GM21367 (cell line): ENCODE measurements at regions not wholly inside any gene's neighbourhood (a gene's known extent, or its start where the extent isn't known, plus 50 kb on each side); places are given as distances from the start of the nearest gene placed in this dataset.
"Not testable (repeated sequence)": the region's sequence is repeated elsewhere in the genome, so short reads cannot be mapped to it uniquely, and the experiment has no call there.

ENCODE experiments used
- ATAC-seq: cut with Tn5 transposase; IDR thresholded peaks from one replicate; pipeline ENCODE4 v1.9.1; 2021; ENCODE audit not compliant: unreplicated experiment

DNA sequence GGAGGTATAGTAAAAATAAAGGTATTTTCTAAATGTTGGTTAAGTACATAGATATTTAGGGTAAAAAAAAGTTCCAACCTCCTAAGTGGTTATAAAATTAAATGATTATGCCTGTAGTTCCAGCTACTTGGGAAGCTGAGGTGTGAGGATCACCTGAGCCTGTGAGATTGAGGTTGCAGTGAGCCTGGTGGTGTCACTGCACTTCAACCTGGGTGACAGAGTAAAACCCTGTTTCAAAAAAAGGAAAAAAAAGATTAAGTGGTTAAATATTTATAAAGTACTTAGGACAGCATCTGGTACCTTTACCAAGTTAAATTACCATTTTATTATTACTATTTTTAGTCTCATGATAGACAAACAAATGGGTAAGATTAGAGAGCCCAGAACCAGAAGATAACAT is 1801.0 kb downstream of the C4orf33 start:
- no peak for ATAC-seq

DNA sequence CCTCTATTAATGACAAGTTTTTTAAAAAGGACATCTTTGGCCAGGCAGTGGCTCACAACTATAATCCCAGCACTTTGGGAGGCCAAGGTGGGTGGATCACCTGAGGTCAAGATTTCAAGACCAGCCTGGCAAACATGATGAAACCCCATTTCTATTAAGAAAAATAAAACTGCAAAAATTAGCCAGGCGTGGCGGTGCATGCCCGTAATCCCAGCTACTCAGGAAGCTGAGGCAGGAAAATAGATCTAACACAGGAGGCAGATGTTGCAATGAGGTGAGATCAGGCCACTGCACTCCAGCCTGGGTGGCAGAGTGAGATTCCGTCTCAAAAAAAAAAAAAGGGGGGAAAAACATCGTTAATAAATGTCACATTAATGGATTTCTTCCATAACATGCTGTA is 1805.4 kb downstream of the C4orf33 start:
- ATAC-seq, result no peak

DNA sequence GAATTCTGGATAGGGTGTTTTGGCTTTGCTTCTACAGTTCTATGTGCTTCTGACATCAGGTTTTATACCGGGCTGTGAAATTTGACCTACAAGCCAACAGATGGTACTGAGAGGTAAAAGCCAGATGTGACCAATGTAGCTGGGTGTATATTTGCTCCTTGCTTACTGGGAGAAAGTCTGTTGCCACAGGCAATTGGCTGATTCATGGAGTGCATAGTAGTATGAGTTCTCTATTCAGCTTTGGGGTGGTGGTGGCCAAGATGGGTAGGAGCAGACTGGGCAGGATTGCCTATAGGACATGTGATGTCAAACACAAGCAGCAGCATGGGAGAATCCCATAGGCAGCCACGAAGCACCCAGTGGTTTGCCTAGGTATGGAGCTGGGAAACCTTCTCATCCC is 1827.0 kb downstream of the C4orf33 start:
- ATAC-seq, result no peak

DNA sequence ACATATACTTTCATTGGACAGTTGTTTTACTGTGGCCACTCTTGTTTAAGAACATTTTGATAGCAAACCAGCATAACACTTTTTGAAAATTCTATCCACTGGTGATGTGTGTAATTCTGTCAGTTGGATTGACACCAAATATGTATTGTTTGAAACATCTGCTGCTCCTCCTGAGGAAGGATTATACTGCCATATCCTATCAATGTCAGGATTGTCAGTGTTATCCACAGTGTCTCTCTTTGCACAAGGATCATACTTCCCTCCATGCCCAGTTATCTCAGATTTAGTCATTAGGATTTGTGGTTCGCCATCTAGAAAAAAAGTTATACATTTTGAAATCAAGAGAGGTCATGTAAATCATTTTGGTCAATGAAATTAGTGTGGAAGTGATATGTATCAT is 1859.6 kb downstream of the C4orf33 start:
- ATAC-seq, result no peak

DNA sequence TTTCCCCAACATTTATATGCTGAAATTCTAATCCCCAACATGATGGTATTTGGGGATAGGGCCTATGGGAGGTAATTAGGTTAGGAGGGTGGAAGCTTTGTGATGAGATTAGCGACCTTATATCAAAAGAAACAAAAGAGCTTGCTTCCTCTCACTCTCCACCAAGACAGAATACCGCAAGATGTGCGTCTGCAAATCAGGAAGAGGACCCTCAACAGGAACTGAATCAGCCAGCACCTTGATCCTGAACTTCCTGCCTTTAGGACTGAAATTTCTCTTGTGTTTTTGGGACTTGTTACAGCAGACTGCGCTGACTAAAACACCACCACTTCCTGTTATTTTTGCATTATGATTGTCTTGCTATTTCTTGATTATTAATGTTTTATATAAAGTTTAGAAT is 1889.4 kb downstream of the C4orf33 start:
- ATAC-seq, result no peak

DNA sequence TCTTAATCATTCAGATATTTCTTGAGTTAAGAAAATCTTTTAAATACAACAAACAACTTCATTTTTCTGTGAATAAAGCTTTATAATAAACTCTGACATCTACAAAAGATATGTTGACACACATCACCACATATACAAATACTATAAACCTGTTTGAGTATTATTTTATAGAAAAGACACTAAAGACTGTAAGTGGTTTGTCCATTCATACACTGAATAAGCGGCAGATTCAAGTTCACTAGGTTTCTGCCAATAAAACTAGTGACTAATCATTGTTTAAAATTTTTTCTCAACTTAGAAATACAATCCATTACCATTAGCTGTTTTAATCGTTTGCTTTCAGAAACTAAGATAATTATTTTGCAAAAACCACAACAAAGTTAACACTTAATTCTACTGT is 1900.0 kb downstream of the C4orf33 start:
- ATAC-seq, result no peak

DNA sequence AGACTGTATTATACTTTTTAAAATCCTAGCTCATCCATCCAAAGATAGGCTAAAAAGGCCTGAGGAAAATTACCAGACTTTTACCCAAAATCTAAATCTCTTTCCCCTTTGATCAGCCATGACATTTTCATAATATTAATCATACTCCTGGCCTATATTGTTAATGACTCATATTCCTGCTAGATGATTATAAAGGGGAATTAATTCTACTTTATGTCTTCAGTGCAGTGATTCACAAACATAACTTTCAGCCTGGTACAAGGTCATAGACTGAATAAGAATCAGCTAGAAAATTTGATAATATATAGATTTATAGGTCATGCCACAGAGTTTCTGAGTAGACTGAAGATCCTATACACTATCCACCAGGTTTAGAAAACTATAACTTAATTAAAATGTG is 1905.4 kb downstream of the C4orf33 start:
- ATAC-seq, result no peak

DNA sequence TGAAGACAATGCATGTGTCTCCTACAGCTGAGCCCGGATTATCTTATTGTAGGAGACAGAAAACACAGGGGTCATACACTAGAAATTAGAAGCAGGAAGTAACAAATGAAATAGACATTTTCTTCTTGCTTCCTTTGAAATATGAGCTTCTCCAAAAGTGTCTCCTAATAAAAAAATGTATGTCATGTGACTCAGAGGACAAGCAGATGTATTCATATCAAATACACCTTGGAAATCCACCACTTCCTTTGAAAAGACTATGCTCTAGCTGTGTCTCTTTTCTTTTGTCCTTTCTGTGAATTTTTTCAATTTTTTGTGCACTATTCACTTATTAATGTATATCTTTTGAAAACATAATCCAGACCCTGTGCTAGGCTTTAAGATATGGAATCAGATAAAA is 1906.2 kb downstream of the C4orf33 start:
- ATAC-seq, result no peak

DNA sequence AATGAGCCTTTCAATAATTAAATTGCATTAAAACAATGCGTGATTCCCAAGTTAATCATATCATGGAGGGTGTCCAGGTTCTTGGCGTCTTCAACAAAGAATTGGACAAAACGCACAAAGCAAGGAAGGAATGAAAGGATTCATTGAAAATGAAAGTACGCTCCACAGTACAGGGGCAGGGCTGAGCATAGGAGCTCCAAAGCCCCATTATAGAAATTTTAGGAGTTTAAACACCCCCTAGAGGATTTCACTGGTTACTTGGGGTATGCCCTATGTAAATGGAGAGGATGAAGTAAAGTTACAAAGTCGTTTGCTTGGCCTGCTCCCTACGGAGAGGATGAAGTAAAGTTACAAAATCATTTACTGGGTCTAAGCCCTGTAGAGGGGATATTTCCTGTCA is 1910.4 kb downstream of the C4orf33 start:
- ATAC-seq, result no peak

DNA sequence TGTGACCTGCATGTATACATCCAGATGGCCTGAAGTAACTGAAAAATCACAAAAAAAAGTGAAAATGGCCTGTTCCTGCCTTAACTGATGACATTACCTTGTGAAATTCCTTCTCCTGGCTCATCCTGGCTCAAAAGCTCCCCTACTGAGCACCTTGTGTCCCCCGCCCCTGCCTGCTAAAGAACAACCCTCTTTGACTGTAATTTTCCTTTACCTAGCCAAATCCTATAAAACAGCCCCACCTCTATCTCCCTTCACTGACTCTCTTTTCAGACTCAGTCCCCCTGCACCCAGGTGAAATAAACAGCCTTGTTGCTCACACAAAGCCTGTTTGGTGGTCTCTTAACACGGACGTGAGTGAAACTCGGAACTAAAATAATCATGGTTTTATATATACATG is 1916.0 kb downstream of the C4orf33 start:
- not testable (repeated sequence) for ATAC-seq

DNA sequence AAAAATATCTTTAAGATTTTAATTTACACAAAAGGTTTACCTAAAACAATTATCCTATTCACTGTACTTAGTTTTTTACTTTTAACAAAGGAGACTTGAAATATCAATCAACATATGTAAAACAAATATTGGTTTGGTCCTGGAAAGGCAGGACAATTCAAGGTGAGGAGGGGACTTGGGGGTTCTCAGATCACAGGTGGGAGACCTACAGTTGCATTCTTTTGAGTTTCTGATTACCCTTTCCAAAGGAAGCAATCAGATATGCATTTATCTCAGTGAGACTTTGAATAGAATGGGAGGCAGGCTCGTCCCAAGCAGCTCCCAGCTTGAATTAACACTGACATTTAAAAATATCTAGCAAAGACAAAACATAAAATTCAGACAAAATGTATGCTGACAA is 1917.3 kb downstream of the C4orf33 start:
- no peak for ATAC-seq

DNA sequence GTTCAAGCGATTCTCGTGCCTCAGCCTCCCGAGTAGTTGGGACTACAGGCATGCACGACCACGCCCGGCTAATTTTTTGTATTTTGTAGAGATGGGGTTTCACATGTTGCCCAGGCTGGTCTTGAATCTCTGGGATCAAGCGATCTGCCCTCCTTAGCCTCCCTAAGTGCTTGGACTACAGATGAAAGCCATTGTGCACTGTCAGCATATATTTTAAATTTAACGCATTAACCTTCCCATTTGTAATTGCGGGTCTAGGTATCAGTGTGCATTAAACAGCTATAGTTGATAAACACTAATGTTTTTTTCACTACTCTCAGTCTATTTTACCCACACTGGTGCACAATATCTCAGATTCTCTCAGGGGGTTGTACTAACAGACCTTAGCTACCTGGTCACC is 1930.8 kb downstream of the C4orf33 start:
- ATAC-seq, result no peak

DNA sequence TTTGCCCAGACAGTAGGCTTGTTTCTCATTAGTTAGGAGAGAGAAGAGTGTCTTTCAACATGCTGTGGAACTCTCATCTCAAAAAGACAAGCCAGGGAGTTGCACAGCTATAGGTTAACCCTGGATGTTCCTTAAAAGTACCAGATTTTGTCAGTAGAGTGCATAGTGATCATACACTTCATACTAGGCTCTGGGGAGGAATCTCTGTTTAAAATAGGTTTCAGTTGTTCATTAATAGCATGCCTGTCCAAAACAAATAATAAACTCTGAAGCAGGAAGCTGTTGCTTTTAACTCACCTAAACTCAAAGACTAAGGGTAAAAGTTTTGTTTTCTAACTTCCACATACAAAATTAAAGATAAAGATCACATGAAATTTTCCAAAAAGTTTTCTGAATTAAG is 1948.4 kb downstream of the C4orf33 start:
- ATAC-seq, result no peak

DNA sequence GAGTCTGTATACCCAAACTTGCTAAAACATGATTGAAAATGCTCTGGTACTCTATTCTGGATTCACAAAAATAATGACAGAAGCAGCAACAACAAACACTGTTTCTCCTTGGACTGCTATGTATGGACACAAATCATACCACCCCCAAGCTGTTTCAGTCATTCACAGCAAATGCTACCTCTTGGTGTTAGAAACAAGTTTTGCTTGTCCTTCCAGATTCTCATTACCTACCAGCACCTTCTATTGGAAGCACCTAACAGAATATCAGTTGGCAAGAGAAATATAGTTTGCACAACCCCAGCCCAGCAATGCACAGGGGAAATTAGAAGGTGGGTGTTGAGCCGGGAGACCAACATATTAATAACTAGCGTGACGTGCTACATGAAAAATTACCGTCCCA is 1950.9 kb downstream of the C4orf33 start:
- no peak for ATAC-seq

DNA sequence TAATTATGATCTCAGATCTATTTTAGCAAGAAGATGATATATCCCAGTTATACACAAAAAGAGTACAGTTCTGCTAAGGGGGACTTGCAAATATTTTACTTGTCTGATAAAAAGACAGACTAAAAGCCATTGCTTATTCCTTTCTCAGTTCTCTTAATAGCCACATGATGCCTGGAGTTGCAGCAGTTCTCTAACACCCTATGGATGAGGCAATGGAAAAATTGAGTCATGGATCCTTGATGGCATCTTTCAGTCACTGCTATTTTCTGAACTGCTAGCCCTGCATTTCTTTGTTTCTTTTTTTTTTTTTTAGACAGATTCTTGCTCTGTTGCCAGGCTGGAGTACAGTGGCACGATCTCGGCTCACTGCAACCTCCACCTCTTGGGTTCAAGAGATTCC is 1956.7 kb downstream of the C4orf33 start:
- ATAC-seq, result no peak

DNA sequence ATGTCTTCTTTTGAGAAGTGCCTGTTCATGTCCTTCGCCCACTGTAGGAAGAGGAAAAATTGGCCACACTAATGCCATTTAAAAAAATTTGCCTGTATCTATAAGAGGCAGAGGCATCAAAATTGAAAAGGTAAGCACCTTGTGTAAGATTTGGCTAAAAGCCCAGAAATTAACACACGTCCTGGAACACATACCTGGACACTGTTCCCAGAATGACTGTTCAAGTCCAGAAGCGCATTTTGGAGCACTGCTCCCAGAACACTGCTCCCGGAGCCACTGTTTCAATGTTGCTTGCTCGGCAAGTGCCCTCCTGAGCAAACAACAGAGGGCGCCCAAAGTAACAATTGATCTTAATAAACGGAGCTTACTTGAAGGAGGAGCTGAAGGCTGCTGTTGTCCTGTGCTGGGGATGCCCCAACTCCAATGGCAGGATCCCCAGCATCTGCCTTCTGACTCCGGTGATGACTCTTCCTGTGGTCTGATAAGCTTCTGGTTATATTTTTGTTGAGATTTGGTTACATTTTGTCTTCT is 1958.6 kb downstream of the C4orf33 start:
- no peak for ATAC-seq

DNA sequence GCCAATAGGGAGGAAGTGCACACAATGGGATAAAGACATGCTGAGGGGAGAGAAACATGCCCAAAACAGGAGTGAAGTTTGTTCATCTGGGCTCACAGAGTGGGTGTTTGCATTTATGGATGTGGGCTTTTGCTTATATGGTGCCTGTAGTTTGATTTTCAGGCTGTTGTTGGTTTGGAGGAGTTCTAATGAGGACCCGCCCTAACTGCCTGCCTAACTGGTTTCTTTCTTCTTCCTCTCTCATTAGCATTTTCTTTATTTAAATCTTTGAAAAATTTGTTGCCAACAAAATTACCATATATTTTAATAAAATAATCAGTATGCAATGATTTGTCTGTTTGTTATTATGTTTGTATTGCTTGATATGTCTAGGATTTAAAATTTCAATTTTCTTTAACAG is 1965.8 kb downstream of the C4orf33 start:
- no peak for ATAC-seq

DNA sequence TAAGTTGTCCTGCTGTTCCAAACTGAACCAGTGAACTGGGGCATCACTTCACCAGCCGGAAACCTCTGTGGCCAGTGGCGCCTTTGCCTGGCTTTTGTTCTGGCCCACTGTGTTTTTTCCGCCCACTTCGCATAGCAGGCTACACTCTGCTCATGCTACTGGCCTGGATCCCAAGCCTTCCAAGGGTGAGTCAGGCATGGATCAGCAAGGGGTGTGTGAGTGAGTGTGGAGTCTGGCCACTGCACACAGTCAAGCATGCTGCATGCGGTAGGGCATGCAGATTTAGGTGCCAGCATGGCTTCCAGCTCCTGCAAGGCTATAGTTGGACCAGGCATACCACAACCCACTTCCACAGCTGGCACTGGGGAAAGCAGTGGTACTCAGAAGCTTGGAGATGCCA is 1967.9 kb downstream of the C4orf33 start:
- no peak for ATAC-seq

DNA sequence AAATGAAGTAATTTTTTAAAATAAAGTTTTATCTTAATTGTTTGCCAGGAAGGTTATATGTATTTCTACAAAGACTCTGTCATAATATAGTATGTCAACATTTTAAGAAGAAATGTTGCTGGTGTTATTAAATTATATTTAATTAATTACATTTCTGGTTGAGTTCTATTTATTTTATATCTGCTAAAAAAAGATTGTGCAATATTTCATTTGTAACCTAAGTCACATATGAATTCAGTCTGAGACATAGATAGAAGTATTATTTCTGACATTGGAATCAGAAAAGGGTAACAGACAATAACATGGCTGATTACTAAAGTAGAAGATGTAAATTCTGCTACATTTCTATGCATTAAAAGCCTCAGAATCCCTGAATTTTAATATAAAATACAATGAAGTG is 1985.1 kb downstream of the C4orf33 start:
- ATAC-seq, result no peak

DNA sequence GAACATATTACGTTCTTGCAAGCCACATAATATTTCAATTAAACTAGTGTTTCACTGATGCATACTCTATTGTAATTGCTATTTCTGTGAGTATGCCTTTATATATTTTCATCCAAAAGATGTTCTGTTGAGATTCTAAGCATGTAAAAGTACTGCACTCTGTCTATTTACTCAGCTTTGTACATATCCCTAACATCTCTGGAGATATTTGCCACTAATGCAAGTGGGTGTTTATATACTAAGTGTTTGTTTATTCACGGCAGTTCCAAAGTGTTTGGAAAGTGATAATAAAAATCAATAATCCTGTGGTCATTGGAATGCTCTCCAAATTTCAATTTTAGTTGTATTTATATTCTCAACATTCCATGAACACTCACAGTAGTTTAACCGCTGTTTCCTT is 1989.0 kb downstream of the C4orf33 start:
- ATAC-seq, result no peak

DNA sequence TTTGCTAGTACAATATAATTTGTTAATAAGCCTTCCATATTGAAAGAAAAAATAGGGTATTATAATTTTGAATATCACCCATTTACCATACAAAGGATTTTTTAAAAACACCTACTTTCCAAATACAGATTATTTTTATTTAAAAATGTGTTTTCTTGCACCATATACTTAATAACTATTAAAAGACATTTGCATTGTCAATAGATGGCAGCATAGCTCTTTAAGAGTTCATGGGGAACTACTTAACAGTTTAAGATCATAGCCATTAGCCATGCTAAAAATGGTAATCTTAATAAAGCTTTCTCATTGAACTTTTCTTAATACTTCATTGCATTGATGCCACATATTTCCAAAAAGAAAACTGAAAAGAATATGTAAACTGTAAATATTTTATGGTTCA is 1995.9 kb downstream of the C4orf33 start:
- ATAC-seq, result no peak

DNA sequence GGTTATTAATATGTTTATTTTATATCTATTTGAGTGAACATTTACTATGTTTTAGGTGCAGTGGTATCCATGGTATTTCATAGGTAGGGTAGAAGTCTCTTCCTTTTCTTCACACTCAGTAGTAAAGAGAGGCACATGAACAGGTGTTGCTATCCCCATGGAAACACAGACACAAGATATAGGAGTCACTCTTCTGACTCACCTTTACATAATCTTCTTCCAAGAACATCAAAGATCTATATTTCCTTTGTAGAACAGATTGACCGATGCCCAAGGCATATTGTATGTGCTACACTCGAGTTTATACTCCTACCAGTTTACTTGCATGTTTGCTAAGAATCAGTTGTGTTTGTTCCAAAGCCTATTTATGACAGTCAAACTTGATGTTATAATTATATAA is 1997.4 kb downstream of the C4orf33 start:
- ATAC-seq, result no peak

DNA sequence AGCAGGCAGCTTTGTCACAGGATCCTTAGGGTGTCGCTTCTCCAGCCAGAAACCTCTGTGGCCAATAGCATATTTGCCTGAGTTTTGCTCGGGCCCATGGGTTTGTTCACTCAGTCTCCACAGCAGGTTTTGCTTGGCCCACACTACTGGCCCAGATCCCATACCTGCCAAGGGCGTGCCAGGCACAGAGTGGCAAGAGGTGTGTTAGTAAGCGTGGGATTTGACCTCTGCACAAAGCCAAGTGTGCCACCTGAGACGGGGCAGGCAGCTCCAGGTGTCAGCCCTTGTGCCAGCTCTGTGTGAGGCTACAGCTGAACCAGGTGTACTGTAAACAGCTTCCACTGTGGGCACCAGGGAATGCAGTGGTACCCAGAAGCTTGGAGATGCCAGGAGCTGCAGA is 2003.0 kb downstream of the C4orf33 start:
- no peak for ATAC-seq

DNA sequence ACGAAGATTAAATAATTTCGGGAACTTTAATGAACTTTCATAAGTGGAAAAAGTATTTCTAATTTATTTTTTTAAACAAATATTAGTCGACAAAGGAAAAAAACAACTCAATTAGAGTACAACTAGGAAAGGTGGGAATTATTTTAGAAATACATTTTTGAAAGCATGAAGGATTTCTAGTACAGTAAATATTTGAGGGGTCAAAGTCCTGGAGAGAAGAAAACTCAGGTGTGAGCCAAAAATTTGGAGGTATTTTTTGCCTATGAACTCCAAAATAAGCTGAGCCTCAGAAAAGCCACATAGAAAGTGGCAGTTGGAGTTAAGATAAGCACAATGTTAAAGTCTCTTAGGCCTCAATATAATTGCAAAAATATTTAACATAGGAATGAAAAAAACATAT is 2017.3 kb downstream of the C4orf33 start:
- ATAC-seq, result no peak
